ENCODE measurements at regions not wholly inside any gene's neighbourhood (a gene's known extent, or its start where the extent isn't known, plus 50 kb on each side); places are given as distances from the start of the nearest gene placed in this dataset.

GRCh38 chr13:76389321-76389720, 496.9 kb downstream of the KCTD12 start:
- no peaks in the 10 kb centered on the region for H3K9me3 Mint-ChIP-seq
- no peak overlapping the region for H3K27ac Mint-ChIP-seq
- no peaks in the 10 kb centered on the region for H3K27me3 Mint-ChIP-seq (ENCODE audit: low read depth)
- TF ChIP-seq CTCF (IDR thresholded peaks at IDR 0.05; ENCODE audit: unreplicated experiment) = no peak
- no peak for DNase-seq (ENCODE audit: low spot score in 2 of 2, unreplicated experiment in 2 of 2)
- no peaks in the 10 kb centered on the region for H3K36me3 Mint-ChIP-seq
- H3K4me1 Mint-ChIP-seq = peaks cover 24% of the 10 kb centered on the region
- H3K4me3 Mint-ChIP-seq = no peak overlapping the region

- no peak for TF ChIP-seq CTCF (IDR thresholded peaks at IDR 0.05; ENCODE audit: unreplicated experiment)
- no peaks in the 10 kb centered on the region for H3K36me3 Mint-ChIP-seq
- H3K4me1 Mint-ChIP-seq = peaks cover 31% of the 10 kb centered on the region
- no peak overlapping the region for H3K27ac Mint-ChIP-seq
- no peaks in the 10 kb centered on the region for H3K27me3 Mint-ChIP-seq (ENCODE audit: low read depth)
- no peak overlapping the region for H3K4me3 Mint-ChIP-seq
- no peaks in the 10 kb centered on the region for H3K9me3 Mint-ChIP-seq
- no peak for DNase-seq (ENCODE audit: low spot score in 2 of 2, unreplicated experiment in 2 of 2)
Observed at GRCh38 chr13:76387566-76387965, 498.6 kb downstream of the KCTD12 start.

GRCh38 chr13:76386321-76386720, 499.9 kb downstream of the KCTD12 start:
- no peaks in the 10 kb centered on the region for H3K27me3 Mint-ChIP-seq (ENCODE audit: low read depth)
- DNase-seq (ENCODE audit: low spot score in 2 of 2, unreplicated experiment in 2 of 2) = no peak
- peaks cover 4% of the 10 kb centered on the region for H3K9me3 Mint-ChIP-seq
- no peaks in the 10 kb centered on the region for H3K36me3 Mint-ChIP-seq
- no peak overlapping the region for H3K4me3 Mint-ChIP-seq
- H3K4me1 Mint-ChIP-seq = peaks cover 31% of the 10 kb centered on the region
- no peak for TF ChIP-seq CTCF (IDR thresholded peaks at IDR 0.05; ENCODE audit: unreplicated experiment)
- H3K27ac Mint-ChIP-seq = no peak overlapping the region

- Mint-ChIP-seq H3K27ac (no peak overlapping the region), H3K4me3 (no peak overlapping the region), H3K36me3 (no peaks in the 10 kb centered on the region), H3K9me3 (peaks cover 4% of the 10 kb centered on the region), H3K4me1 (peaks cover 31% of the 10 kb centered on the region), H3K27me3 (ENCODE audit: low read depth) (no peaks in the 10 kb centered on the region)
- DNase-seq (ENCODE audit: low spot score in 2 of 2, unreplicated experiment in 2 of 2) = no peak
- TF ChIP-seq CTCF (IDR thresholded peaks at IDR 0.05; ENCODE audit: unreplicated experiment) = no peak
Observed at GRCh38 chr13:76385586-76385985, 500.6 kb downstream of the KCTD12 start.

GRCh38 chr13:76383676-76384461, 502.3 kb downstream of the KCTD12 start:
- no peak for TF ChIP-seq CTCF (IDR thresholded peaks at IDR 0.05; ENCODE audit: unreplicated experiment)
- H3K9me3 Mint-ChIP-seq = peaks cover 4% of the 10 kb centered on the region
- no peak overlapping the region for H3K4me3 Mint-ChIP-seq
- no peak for DNase-seq (ENCODE audit: low spot score in 2 of 2, unreplicated experiment in 2 of 2)
- peaks cover 23% of the 10 kb centered on the region for H3K4me1 Mint-ChIP-seq
- H3K27me3 Mint-ChIP-seq (ENCODE audit: low read depth) = no peaks in the 10 kb centered on the region
- peak overlapping the region; percentile 80 for H3K27ac Mint-ChIP-seq
- H3K36me3 Mint-ChIP-seq = no peaks in the 10 kb centered on the region
